IPS-18a (cell line): ENCODE measurements at regions not wholly inside any gene's neighbourhood (a gene's known extent, or its start where the extent isn't known, plus 50 kb on each side); places are given as distances from the start of the nearest gene placed in this dataset.

Source experiments
- H3K27ac ChIP-seq: one replicate; pipeline ENCODE4 v1.5.1; 2013; ENCODE audit warnings: low read length
- H3K27me3 ChIP-seq: one replicate; pipeline ENCODE4 v1.6.1; 2013; ENCODE audit warnings: mild to moderate bottlenecking, low read length; ENCODE audit not compliant: control insufficient read depth, insufficient read depth
- H3K36me3 ChIP-seq: one replicate; pipeline ENCODE4 v1.6.1; 2013; ENCODE audit warnings: low read depth, low read length; ENCODE audit not compliant: control insufficient read depth
- H3K4me1 ChIP-seq: one replicate; pipeline ENCODE4 v1.6.1; 2013; ENCODE audit warnings: low read depth, low read length; ENCODE audit not compliant: control insufficient read depth
- H3K4me3 ChIP-seq: one replicate; pipeline ENCODE4 v1.5.1; 2013; ENCODE audit warnings: low read length
- H3K9ac ChIP-seq: one replicate; pipeline ENCODE4 v1.6.1; 2013; ENCODE audit warnings: mild to moderate bottlenecking, low read length, moderate library complexity
- H3K9me3 ChIP-seq: one replicate; pipeline ENCODE4 v1.6.1; 2013; ENCODE audit warnings: low read depth, low read length; ENCODE audit not compliant: control insufficient read depth

GRCh38 chr12:14272956-14273912, 92.2 kb upstream of the ATF7IP start:
- no peaks in the 10 kb centered on the region for H3K36me3 ChIP-seq
- no peak overlapping the region for H3K9ac ChIP-seq
- H3K27ac ChIP-seq: no peak overlapping the region
- no peaks in the 10 kb centered on the region for H3K9me3 ChIP-seq
- no peak overlapping the region for H3K4me3 ChIP-seq
- peaks cover under 1% of the 10 kb centered on the region for H3K27me3 ChIP-seq
- peaks cover 2% of the 10 kb centered on the region for H3K4me1 ChIP-seq

- Histone ChIP-seq H3K27me3 (peaks cover 6% of the 10 kb centered on the region), H3K4me3 (no peak overlapping the region), H3K9ac (no peak overlapping the region), H3K4me1 (no peaks in the 10 kb centered on the region), H3K36me3 (no peaks in the 10 kb centered on the region), H3K9me3 (no peaks in the 10 kb centered on the region), H3K27ac (no peak overlapping the region)
Observed at GRCh38 chr12:14273913-14274311, 91.6 kb upstream of the ATF7IP start.

- Histone ChIP-seq H3K9ac (no peak overlapping the region), H3K4me1 (no peaks in the 10 kb centered on the region), H3K36me3 (no peaks in the 10 kb centered on the region), H3K4me3 (no peak overlapping the region), H3K9me3 (no peaks in the 10 kb centered on the region), H3K27me3 (peaks cover 14% of the 10 kb centered on the region), H3K27ac (no peak overlapping the region)
Observed at GRCh38 chr12:14275111-14275510, 90.4 kb upstream of the ATF7IP start.

GRCh38 chr12:14275886-14276285, 89.6 kb upstream of the ATF7IP start:
- Histone ChIP-seq H3K9ac (no peak overlapping the region), H3K36me3 (no peaks in the 10 kb centered on the region), H3K4me1 (no peaks in the 10 kb centered on the region), H3K9me3 (no peaks in the 10 kb centered on the region), H3K27me3 (peaks cover 21% of the 10 kb centered on the region), H3K27ac (no peak overlapping the region), H3K4me3 (no peak overlapping the region)

GRCh38 chr12:14278294-14278953, 87.1 kb upstream of the ATF7IP start:
- no peak overlapping the region for H3K4me3 ChIP-seq
- no peaks in the 10 kb centered on the region for H3K9me3 ChIP-seq
- H3K27me3 ChIP-seq: peaks cover 47% of the 10 kb centered on the region
- H3K36me3 ChIP-seq: no peaks in the 10 kb centered on the region
- H3K27ac ChIP-seq: no peak overlapping the region
- H3K9ac ChIP-seq: no peak overlapping the region
- H3K4me1 ChIP-seq: peaks cover 11% of the 10 kb centered on the region

- H3K27ac ChIP-seq: no peak overlapping the region
- no peaks in the 10 kb centered on the region for H3K9me3 ChIP-seq
- H3K4me1 ChIP-seq: peaks cover 25% of the 10 kb centered on the region
- H3K36me3 ChIP-seq: no peaks in the 10 kb centered on the region
- peaks cover 59% of the 10 kb centered on the region for H3K27me3 ChIP-seq
- H3K9ac ChIP-seq: no peak overlapping the region
- H3K4me3 ChIP-seq: no peak overlapping the region
Observed at GRCh38 chr12:14279845-14280244, 85.6 kb upstream of the ATF7IP start.

GRCh38 chr12:14280921-14281320, 84.6 kb upstream of the ATF7IP start:
- Histone ChIP-seq H3K4me3 (no peak overlapping the region), H3K36me3 (no peaks in the 10 kb centered on the region), H3K27ac (no peak overlapping the region), H3K9me3 (no peaks in the 10 kb centered on the region), H3K9ac (no peak overlapping the region), H3K4me1 (peaks cover 25% of the 10 kb centered on the region), H3K27me3 (peaks cover 69% of the 10 kb centered on the region)

GRCh38 chr12:14281539-14281938, 83.9 kb upstream of the ATF7IP start:
- no peak overlapping the region for H3K27ac ChIP-seq
- no peaks in the 10 kb centered on the region for H3K9me3 ChIP-seq
- H3K9ac ChIP-seq: no peak overlapping the region
- no peaks in the 10 kb centered on the region for H3K36me3 ChIP-seq
- H3K4me1 ChIP-seq: peaks cover 25% of the 10 kb centered on the region
- no peak overlapping the region for H3K4me3 ChIP-seq
- peaks cover 76% of the 10 kb centered on the region for H3K27me3 ChIP-seq

GRCh38 chr12:14283489-14284144, 81.9 kb upstream of the ATF7IP start:
- H3K27me3 ChIP-seq: peaks cover 81% of the 10 kb centered on the region
- peak overlapping the region; percentile 25 for H3K27ac ChIP-seq
- H3K4me3 ChIP-seq: peak overlapping the region; percentile 32
- H3K4me1 ChIP-seq: peaks cover 25% of the 10 kb centered on the region
- H3K36me3 ChIP-seq: no peaks in the 10 kb centered on the region
- H3K9ac ChIP-seq: peak overlapping the region; percentile 6
- no peaks in the 10 kb centered on the region for H3K9me3 ChIP-seq

- H3K9me3 ChIP-seq: peaks cover 3% of the 10 kb centered on the region
- no peaks in the 10 kb centered on the region for H3K36me3 ChIP-seq
- H3K27me3 ChIP-seq: peaks cover 78% of the 10 kb centered on the region
- peak overlapping the region; percentile 25 for H3K27ac ChIP-seq
- H3K9ac ChIP-seq: peak overlapping the region; percentile 6
- H3K4me3 ChIP-seq: peak overlapping the region; percentile 14
- H3K4me1 ChIP-seq: peaks cover 25% of the 10 kb centered on the region
Observed at GRCh38 chr12:14284184-14284722, 81.2 kb upstream of the ATF7IP start.

- H3K9ac ChIP-seq: no peak overlapping the region
- no peaks in the 10 kb centered on the region for H3K36me3 ChIP-seq
- H3K4me3 ChIP-seq: no peak overlapping the region
- H3K4me1 ChIP-seq: peaks cover 2% of the 10 kb centered on the region
- H3K27me3 ChIP-seq: peaks cover 28% of the 10 kb centered on the region
- H3K9me3 ChIP-seq: peaks cover 7% of the 10 kb centered on the region
- H3K27ac ChIP-seq: no peak overlapping the region
Observed at GRCh38 chr12:14289601-14290000, 75.9 kb upstream of the ATF7IP start.
